ENCODE measurements at regions not wholly inside any gene's neighbourhood (a gene's known extent, or its start where the extent isn't known, plus 50 kb on each side); places are given as distances from the start of the nearest gene placed in this dataset.

- Histone ChIP-seq H2AFZ (ENCODE audit: low read depth, low read length, poor library complexity, severe bottlenecking) (no peak overlapping the region), H3K9me2 (ENCODE audit: insufficient read depth) (no peaks in the 10 kb centered on the region), H3K36me3 (ENCODE audit: control insufficient read depth in 1 of 2, insufficient read depth in 2 of 2, low read length in 2 of 2) (no peaks in the 10 kb centered on the region), H3K27ac (ENCODE audit: low read depth, low read length) (no peak overlapping the region), H4K20me1 (ENCODE audit: insufficient read depth) (no peaks in the 10 kb centered on the region), H3K9me3 (ENCODE audit: control insufficient read depth in 1 of 2, insufficient read depth in 1 of 2, low read depth in 1 of 2, low read length in 2 of 2) (no peaks in the 10 kb centered on the region; a peak in 1 of 4 replicates), H3K4me2 (ENCODE audit: low read length) (no peak overlapping the region), H3K27me3 (ENCODE audit: insufficient read depth, low read length) (no peaks in the 10 kb centered on the region), H3K9ac (ENCODE audit: low read length) (no peak overlapping the region), H3K4me3 (replicated peaks in 1 of 2; ENCODE audit: low read depth in 1 of 2, low read length in 2 of 2) (no peak overlapping the region), H3K4me1 (ENCODE audit: control insufficient read depth in 1 of 2, insufficient read depth in 2 of 2, low read length in 2 of 2) (no peaks in the 10 kb centered on the region), H3K79me2 (ENCODE audit: insufficient read depth, low read length) (no peaks in the 10 kb centered on the region)
- DNase-seq (ENCODE audit: low read depth, low spot score), result no peak
- CTCF ChIA-PET, result no interaction called here
- TF ChIP-seq CBX3 (IDR thresholded peaks at IDR 0.05; ENCODE audit: low read depth) (no peak), TCF7L2 (IDR thresholded peaks at IDR 0.05; ENCODE audit: borderline replicate concordance, extremely low read depth, insufficient read depth, insufficient read length) (no peak), ATF3 (IDR thresholded peaks at IDR 0.05) (no peak), POLR2AphosphoS5 (IDR thresholded peaks at IDR 0.05; ENCODE audit: low read depth, low read length) (no peak), EZH2phosphoT487 (IDR thresholded peaks at IDR 0.05; ENCODE audit: borderline replicate concordance) (no peak), YY1 (IDR thresholded peaks at IDR 0.05; ENCODE audit: extremely low read depth, insufficient replicate concordance, low read depth, low read length) (no peak), JUND (IDR thresholded peaks at IDR 0.05) (no peak), RAD21 (IDR thresholded peaks at IDR 0.05; ENCODE audit: low read depth) (no peak), ZNF274 (IDR thresholded peaks at IDR 0.05; ENCODE audit: low read depth, low read length) (no peak), POLR2A (IDR thresholded peaks at IDR 0.05; ENCODE audit: borderline replicate concordance, extremely low read depth, insufficient read depth, insufficient read length) (no peak), ZBTB33 (IDR thresholded peaks at IDR 0.05; ENCODE audit: extremely low read depth, insufficient replicate concordance, low read length) (no peak), EGR1 (IDR thresholded peaks at IDR 0.05; ENCODE audit: low read depth) (no peak)
- TF ChIP-seq, protein P1, sequence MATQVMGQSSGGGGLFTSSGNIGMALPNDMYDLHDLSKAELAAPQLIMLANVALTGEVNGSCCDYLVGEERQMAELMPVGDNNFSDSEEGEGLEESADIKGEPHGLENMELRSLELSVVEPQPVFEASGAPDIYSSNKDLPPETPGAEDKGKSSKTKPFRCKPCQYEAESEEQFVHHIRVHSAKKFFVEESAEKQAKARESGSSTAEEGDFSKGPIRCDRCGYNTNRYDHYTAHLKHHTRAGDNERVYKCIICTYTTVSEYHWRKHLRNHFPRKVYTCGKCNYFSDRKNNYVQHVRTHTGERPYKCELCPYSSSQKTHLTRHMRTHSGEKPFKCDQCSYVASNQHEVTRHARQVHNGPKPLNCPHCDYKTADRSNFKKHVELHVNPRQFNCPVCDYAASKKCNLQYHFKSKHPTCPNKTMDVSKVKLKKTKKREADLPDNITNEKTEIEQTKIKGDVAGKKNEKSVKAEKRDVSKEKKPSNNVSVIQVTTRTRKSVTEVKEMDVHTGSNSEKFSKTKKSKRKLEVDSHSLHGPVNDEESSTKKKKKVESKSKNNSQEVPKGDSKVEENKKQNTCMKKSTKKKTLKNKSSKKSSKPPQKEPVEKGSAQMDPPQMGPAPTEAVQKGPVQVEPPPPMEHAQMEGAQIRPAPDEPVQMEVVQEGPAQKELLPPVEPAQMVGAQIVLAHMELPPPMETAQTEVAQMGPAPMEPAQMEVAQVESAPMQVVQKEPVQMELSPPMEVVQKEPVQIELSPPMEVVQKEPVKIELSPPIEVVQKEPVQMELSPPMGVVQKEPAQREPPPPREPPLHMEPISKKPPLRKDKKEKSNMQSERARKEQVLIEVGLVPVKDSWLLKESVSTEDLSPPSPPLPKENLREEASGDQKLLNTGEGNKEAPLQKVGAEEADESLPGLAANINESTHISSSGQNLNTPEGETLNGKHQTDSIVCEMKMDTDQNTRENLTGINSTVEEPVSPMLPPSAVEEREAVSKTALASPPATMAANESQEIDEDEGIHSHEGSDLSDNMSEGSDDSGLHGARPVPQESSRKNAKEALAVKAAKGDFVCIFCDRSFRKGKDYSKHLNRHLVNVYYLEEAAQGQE (IDR thresholded peaks at IDR 0.05; ENCODE audit: low read depth), result no peak
- RAD21 ChIA-PET (ENCODE audit: low non-redundant PET in 1 of 2, low total read pairs in 2 of 2, uncharacterized antibody in 2 of 2, unreplicated experiment in 2 of 2), result no interaction called here
- POLR2A ChIA-PET, result no interaction called here
- BruUV-seq (replicated peaks), result no TSS peak
- ATAC-seq, result no peak
- intact Hi-C loops (cut with micrococcal nuclease), result no loop called here
These were observed 301.4 kb downstream of the SLITRK5 start for GRCh38 chr13:87972568-87972967.

Data from HCT116 (cell line).